Activated CD8-positive, alpha-beta T cell treated with anti-CD3 and anti-CD28 coated beads, Interleukin-2, amount 10 ng/mL, durations not matched to agents 7 days and 5 days (primary cell): ENCODE measurements at regions not wholly inside any gene's neighbourhood (a gene's known extent, or its start where the extent isn't known, plus 50 kb on each side); places are given as distances from the start of the nearest gene placed in this dataset.

Experiments
- ATAC-seq: fragments of 150-1000 bp; cut with Tn5 transposase; one replicate; pipeline ENCODE4 v1.10.0; 2021; ENCODE audit warnings: moderate library complexity
- CTCF ChIA-PET: fragments of 350-600 bp; sonication (Branson Sonifier 250); formaldehyde crosslinking; loops from one replicate; lab custom pipeline; 2021; ENCODE audit warnings: antibody characterized with exemption; lab: Charles Lee
- POLR2A ChIA-PET: fragments of 350-600 bp; sonication (Branson Sonifier 250); formaldehyde crosslinking; loops from one replicate; lab custom pipeline; 2021; ENCODE audit warnings: antibody characterized with exemption; lab: Charles Lee
- DNase-seq: peaks from one replicate; pipeline ENCODE4 v3.0.0-alpha.2; 2020
- H3K27ac Mint-ChIP-seq: one replicate; pipeline ENCODE4 v1.8.0; 2021; ENCODE audit warnings: mild to moderate bottlenecking, mixed read lengths
- H3K27me3 Mint-ChIP-seq: one replicate; pipeline ENCODE4 v1.8.0; 2021; ENCODE audit warnings: low read depth, mixed read lengths
- H3K36me3 Mint-ChIP-seq: one replicate; pipeline ENCODE4 v1.8.0; 2021; ENCODE audit warnings: low read depth, mixed read lengths
- H3K4me1 Mint-ChIP-seq: one replicate; pipeline ENCODE4 v1.8.0; 2021; ENCODE audit warnings: low read depth, mixed read lengths
- H3K4me3 Mint-ChIP-seq: one replicate; pipeline ENCODE4 v1.8.0; 2021; ENCODE audit warnings: mild to moderate bottlenecking, mixed read lengths
- H3K9me3 Mint-ChIP-seq: one replicate; pipeline ENCODE4 v1.8.0; 2022; ENCODE audit warnings: mixed read lengths; ENCODE audit not compliant: insufficient read depth

- no peaks in the 10 kb centered on the region for H3K36me3 Mint-ChIP-seq
- no peaks in the 10 kb centered on the region for H3K4me1 Mint-ChIP-seq
- no peak overlapping the region for H3K27ac Mint-ChIP-seq
- CTCF ChIA-PET: no interaction called here
- ATAC-seq (no peak), DNase-seq (no peak)
- H3K4me3 Mint-ChIP-seq: no peak overlapping the region
- H3K9me3 Mint-ChIP-seq: no peaks in the 10 kb centered on the region
- no peaks in the 10 kb centered on the region for H3K27me3 Mint-ChIP-seq
- POLR2A ChIA-PET: no interaction called here
Measured at GRCh38 chr5:5822729-5823257, 400.3 kb downstream of the ICE1 start.

- Mint-ChIP-seq H3K27ac (no peak overlapping the region), H3K4me1 (no peaks in the 10 kb centered on the region), H3K27me3 (no peaks in the 10 kb centered on the region), H3K9me3 (no peaks in the 10 kb centered on the region), H3K4me3 (no peak overlapping the region), H3K36me3 (no peaks in the 10 kb centered on the region)
- ChIA-PET POLR2A (no interaction called here), CTCF (no interaction called here)
- no peak for DNase-seq
- ATAC-seq: no peak
Measured at GRCh38 chr5:5816960-5817359, 394.5 kb downstream of the ICE1 start.

- no peaks in the 10 kb centered on the region for H3K4me1 Mint-ChIP-seq
- H3K36me3 Mint-ChIP-seq: no peaks in the 10 kb centered on the region
- no peaks in the 10 kb centered on the region for H3K27me3 Mint-ChIP-seq
- ATAC-seq (no peak), DNase-seq (no peak)
- CTCF ChIA-PET: interaction anchor here (0.7 kb wide), 1 partner anchor 116 kb away, joined by 3 read pairs; no protein-coding TSS in a partner anchor
- POLR2A ChIA-PET: interaction anchor here (0.5 kb wide), 1 partner anchor 136 kb away, joined by 4 read pairs; no protein-coding TSS in a partner anchor
- H3K27ac Mint-ChIP-seq: no peak overlapping the region
- H3K4me3 Mint-ChIP-seq: no peak overlapping the region
- H3K9me3 Mint-ChIP-seq: no peaks in the 10 kb centered on the region
Measured at GRCh38 chr5:5813441-5813840, 391.0 kb downstream of the ICE1 start.

- H3K9me3 Mint-ChIP-seq: no peaks in the 10 kb centered on the region
- no peak overlapping the region for H3K27ac Mint-ChIP-seq
- H3K27me3 Mint-ChIP-seq: no peaks in the 10 kb centered on the region
- H3K36me3 Mint-ChIP-seq: no peaks in the 10 kb centered on the region
- DNase-seq (no peak), ATAC-seq (no peak)
- H3K4me1 Mint-ChIP-seq: no peaks in the 10 kb centered on the region
- ChIA-PET CTCF (no interaction called here), POLR2A (no interaction called here)
- H3K4me3 Mint-ChIP-seq: no peak overlapping the region
Measured at GRCh38 chr5:5810461-5810860, 388.0 kb downstream of the ICE1 start.

- Mint-ChIP-seq H3K27ac (no peak overlapping the region), H3K9me3 (no peaks in the 10 kb centered on the region), H3K36me3 (no peaks in the 10 kb centered on the region), H3K27me3 (no peaks in the 10 kb centered on the region), H3K4me1 (no peaks in the 10 kb centered on the region), H3K4me3 (no peak overlapping the region)
- DNase-seq (no peak), ATAC-seq (no peak)
- ChIA-PET POLR2A (no interaction called here), CTCF (no interaction called here)
Measured at GRCh38 chr5:5805916-5806315, 383.4 kb downstream of the ICE1 start.

GRCh38 chr5:5804478-5805233 lies 382.2 kb downstream of the ICE1 start:
- H3K27me3 Mint-ChIP-seq: no peaks in the 10 kb centered on the region
- no peak overlapping the region for H3K4me3 Mint-ChIP-seq
- no peak for DNase-seq
- ChIA-PET POLR2A (no interaction called here), CTCF (no interaction called here)
- H3K36me3 Mint-ChIP-seq: no peaks in the 10 kb centered on the region
- no peaks in the 10 kb centered on the region for H3K4me1 Mint-ChIP-seq
- no peak overlapping the region for H3K27ac Mint-ChIP-seq
- no peak for ATAC-seq
- H3K9me3 Mint-ChIP-seq: no peaks in the 10 kb centered on the region

GRCh38 chr5:5800801-5801761 lies 378.6 kb downstream of the ICE1 start:
- no peaks in the 10 kb centered on the region for H3K36me3 Mint-ChIP-seq
- no peaks in the 10 kb centered on the region for H3K4me1 Mint-ChIP-seq

GRCh38 chr5:5799826-5800225 lies 377.3 kb downstream of the ICE1 start:
- DNase-seq: no peak
- Mint-ChIP-seq H3K27me3 (no peaks in the 10 kb centered on the region), H3K36me3 (no peaks in the 10 kb centered on the region), H3K9me3 (no peaks in the 10 kb centered on the region), H3K4me3 (no peak overlapping the region), H3K27ac (no peak overlapping the region), H3K4me1 (no peaks in the 10 kb centered on the region)
- CTCF ChIA-PET: no interaction called here
- no peak for ATAC-seq
- POLR2A ChIA-PET: no interaction called here

More at GRCh38 chr5:5800801-5801761, 378.6 kb downstream of the ICE1 start:
- ATAC-seq (no peak), DNase-seq (no peak)
- Mint-ChIP-seq H3K27me3 (no peaks in the 10 kb centered on the region), H3K4me3 (no peak overlapping the region), H3K9me3 (no peaks in the 10 kb centered on the region), H3K27ac (no peak overlapping the region)
- ChIA-PET CTCF (no interaction called here), POLR2A (no interaction called here)

GRCh38 chr5:5799229-5799628 lies 376.8 kb downstream of the ICE1 start:
- CTCF ChIA-PET: no interaction called here
- H3K36me3 Mint-ChIP-seq: no peaks in the 10 kb centered on the region
- POLR2A ChIA-PET: no interaction called here
- no peaks in the 10 kb centered on the region for H3K9me3 Mint-ChIP-seq
- DNase-seq: no peak
- no peaks in the 10 kb centered on the region for H3K4me1 Mint-ChIP-seq
- H3K4me3 Mint-ChIP-seq: no peak overlapping the region
- no peaks in the 10 kb centered on the region for H3K27me3 Mint-ChIP-seq
- no peak for ATAC-seq
- H3K27ac Mint-ChIP-seq: no peak overlapping the region

GRCh38 chr5:5798462-5798861 lies 376.0 kb downstream of the ICE1 start:
- no peak for DNase-seq
- Mint-ChIP-seq H3K36me3 (no peaks in the 10 kb centered on the region), H3K4me3 (no peak overlapping the region), H3K27me3 (no peaks in the 10 kb centered on the region), H3K9me3 (no peaks in the 10 kb centered on the region), H3K27ac (no peak overlapping the region), H3K4me1 (peaks cover 5% of the 10 kb centered on the region)
- ChIA-PET POLR2A (no interaction called here), CTCF (no interaction called here)
- no peak for ATAC-seq

GRCh38 chr5:5798041-5798440 lies 375.6 kb downstream of the ICE1 start:
- Mint-ChIP-seq H3K27me3 (no peaks in the 10 kb centered on the region), H3K4me3 (no peak overlapping the region), H3K27ac (no peak overlapping the region), H3K4me1 (peaks cover 5% of the 10 kb centered on the region), H3K36me3 (no peaks in the 10 kb centered on the region), H3K9me3 (no peaks in the 10 kb centered on the region)
- POLR2A ChIA-PET: no interaction called here
- CTCF ChIA-PET: no interaction called here
- DNase-seq (no peak), ATAC-seq (no peak)
